Esophagus squamous epithelium (tissue), 4 donors: ENCODE measurements at regions not wholly inside any gene's neighbourhood (a gene's known extent, or its start where the extent isn't known, plus 50 kb on each side); places are given as distances from the start of the nearest gene placed in this dataset.

Source experiments
- POLR2A ChIP-seq, 4 donors: fragments of 450-650 bp; IDR thresholded peaks; one replicate each; pipeline ENCODE4 v1.6.1; 2017; ENCODE audit warnings: antibody characterized with exemption in 4 of 4, mild to moderate bottlenecking in 4 of 4, moderate library complexity in 3 of 4
- TF ChIP-seq, protein P1 (sequence below), 6 experiments: fragments of 450-650 bp in 4 of 6; fragments of 200-600 bp in 2 of 6; sonication (generic) in 2 of 6; IDR thresholded peaks; one replicate each; pipeline ENCODE4 v1.5.1; 2016 to 2019; ENCODE audit warnings: antibody characterized with exemption in 6 of 6, mild to moderate bottlenecking in 4 of 6, moderate library complexity in 4 of 6

DNA sequence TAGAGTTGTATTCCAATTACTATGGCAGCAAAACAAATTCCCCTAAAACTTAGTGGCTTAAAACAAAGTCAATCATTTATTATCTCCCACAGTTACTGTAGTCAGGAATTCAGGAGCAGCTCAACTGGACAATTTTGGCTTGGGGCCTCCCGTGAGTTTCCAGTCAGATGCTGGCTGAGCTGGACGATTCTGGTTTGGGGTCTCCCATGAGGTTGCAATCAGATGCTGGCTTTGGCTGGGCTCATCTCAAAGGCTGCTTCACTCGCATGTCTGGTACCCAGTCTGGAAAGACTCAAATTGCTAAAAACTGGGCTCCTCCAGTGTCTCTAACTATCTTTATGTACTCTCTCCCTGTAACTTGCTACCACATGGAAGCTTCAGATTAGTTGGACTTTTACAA lies 130.1 kb downstream of the C5orf15 start:
- TF ChIP-seq, protein P1, sequence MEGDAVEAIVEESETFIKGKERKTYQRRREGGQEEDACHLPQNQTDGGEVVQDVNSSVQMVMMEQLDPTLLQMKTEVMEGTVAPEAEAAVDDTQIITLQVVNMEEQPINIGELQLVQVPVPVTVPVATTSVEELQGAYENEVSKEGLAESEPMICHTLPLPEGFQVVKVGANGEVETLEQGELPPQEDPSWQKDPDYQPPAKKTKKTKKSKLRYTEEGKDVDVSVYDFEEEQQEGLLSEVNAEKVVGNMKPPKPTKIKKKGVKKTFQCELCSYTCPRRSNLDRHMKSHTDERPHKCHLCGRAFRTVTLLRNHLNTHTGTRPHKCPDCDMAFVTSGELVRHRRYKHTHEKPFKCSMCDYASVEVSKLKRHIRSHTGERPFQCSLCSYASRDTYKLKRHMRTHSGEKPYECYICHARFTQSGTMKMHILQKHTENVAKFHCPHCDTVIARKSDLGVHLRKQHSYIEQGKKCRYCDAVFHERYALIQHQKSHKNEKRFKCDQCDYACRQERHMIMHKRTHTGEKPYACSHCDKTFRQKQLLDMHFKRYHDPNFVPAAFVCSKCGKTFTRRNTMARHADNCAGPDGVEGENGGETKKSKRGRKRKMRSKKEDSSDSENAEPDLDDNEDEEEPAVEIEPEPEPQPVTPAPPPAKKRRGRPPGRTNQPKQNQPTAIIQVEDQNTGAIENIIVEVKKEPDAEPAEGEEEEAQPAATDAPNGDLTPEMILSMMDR (IDR thresholded peaks at IDR 0.05), result no peak
- no peak for TF ChIP-seq POLR2A (IDR thresholded peaks at IDR 0.05)
